Panc1 (cell line): ENCODE measurements at regions not wholly inside any gene's neighbourhood (a gene's known extent, or its start where the extent isn't known, plus 50 kb on each side); places are given as distances from the start of the nearest gene placed in this dataset.

ENCODE experiments used
- ATAC-seq: fragments of 200-7000 bp; cut with Tn5 transposase; 2 replicates; pipeline ENCODE4 v1.9.1; 2020; ENCODE audit warnings: mild to moderate bottlenecking, moderate library complexity
- BruUV-seq: library from RNA; stranded (reverse); fragments of 400-500 nt; replicated peaks from 2 replicates; lab custom pipeline; 2021; lab: Mats Ljungman, UMichigan
- CTCF ChIA-PET: fragments of 300-600 bp; sonication (Branson Sonifier 250); formaldehyde crosslinking; loops from one replicate; lab custom pipeline; 2022; ENCODE audit warnings: antibody characterized with exemption; lab: Charles Lee
- POLR2A ChIA-PET: fragments of 300-600 bp; sonication (Branson Sonifier 250); formaldehyde crosslinking; loops from one replicate; lab custom pipeline; 2022; ENCODE audit warnings: antibody characterized with exemption; lab: Charles Lee
- DNase-seq: peaks from one replicate; pipeline ENCODE4 v3.0.0-alpha.2; 2010; ENCODE audit warnings: low read depth, low spot score
- H3K27ac ChIP-seq: 2 replicates; pipeline ENCODE4 v1.5.1; 2011; ENCODE audit warnings: mild to moderate bottlenecking, low read length, inconsistent platforms
- H3K27me3 ChIP-seq: fragments of 200-500 bp; sonication (Bioruptor generic); 2 replicates; pipeline ENCODE4 v1.6.0; 2014; ENCODE audit warnings: low read length, inconsistent platforms; ENCODE audit not compliant: control insufficient read depth, insufficient read depth
- H3K36me3 ChIP-seq: fragments of 200-500 bp; sonication (Bioruptor generic); 2 replicates; pipeline ENCODE4 v1.5.1; 2014; ENCODE audit warnings: inconsistent platforms, mild to moderate bottlenecking, low read length, moderate library complexity; ENCODE audit not compliant: control insufficient read depth, insufficient read depth
- H3K4me1 ChIP-seq: 2 replicates; pipeline ENCODE4 v1.5.1; 2011; ENCODE audit warnings: inconsistent platforms, mild to moderate bottlenecking, low read length, moderate library complexity; ENCODE audit not compliant: control insufficient read depth, insufficient read depth
- H3K4me3 ChIP-seq, 2 experiments: 2 replicates each; pipeline ENCODE4 v1.5.1; 2011 to 2012; ENCODE audit warnings: low read depth in 2 of 2, low read length in 2 of 2, mild to moderate bottlenecking in 2 of 2, inconsistent platforms in 1 of 2, moderate library complexity in 1 of 2
- H3K9me3 ChIP-seq: fragments of 200-500 bp; sonication (Bioruptor generic); 2 replicates; pipeline ENCODE4 v1.5.1; 2014; ENCODE audit warnings: low read depth, mild to moderate bottlenecking, inconsistent platforms, low read length, moderate library complexity; ENCODE audit not compliant: control insufficient read depth, insufficient read depth
- CTCF ChIP-seq: fragments of 450-650 bp; IDR thresholded peaks from 2 replicates; pipeline ENCODE4 v1.5.1; 2017; ENCODE audit warnings: mild to moderate bottlenecking
- POLR2AphosphoS5 ChIP-seq: IDR thresholded peaks from 2 replicates; pipeline ENCODE4 v1.6.1; 2012; ENCODE audit warnings: mild to moderate bottlenecking, low read depth, low read length, moderate library complexity
- REST ChIP-seq, 2 experiments: IDR thresholded peaks; 2 replicates each; pipeline ENCODE4 v1.6.1; 2011 to 2012; ENCODE audit warnings: low read depth in 2 of 2, control low read depth in 1 of 2, low read length in 1 of 2, mild to moderate bottlenecking in 1 of 2, moderate library complexity in 1 of 2; ENCODE audit not compliant: insufficient read depth in 1 of 2
- SIN3A ChIP-seq: IDR thresholded peaks from 2 replicates; pipeline ENCODE4 v1.6.1; 2012; ENCODE audit warnings: low read depth, mild to moderate bottlenecking, low read length, moderate library complexity, borderline replicate concordance; ENCODE audit not compliant: insufficient read depth
- TCF7L2 ChIP-seq: IDR thresholded peaks from 2 replicates; pipeline ENCODE4 v1.6.1; 2011; ENCODE audit warnings: mild to moderate bottlenecking, low read depth, low read length, inconsistent platforms
- in situ Hi-C: cut with HindIII; loops from 2 replicates; pipeline ENCODE4 v1.10.0; 2016; ENCODE audit warnings: low sequenced_read_pairs, low pct_unique_long_range_greater_than_20kb
- intact Hi-C: fragments of 100-400 bp; cut with micrococcal nuclease; formaldehyde crosslinking; loops from one replicate; pipeline ENCODE4 v1.10.0; 2022; ENCODE audit not compliant: unreplicated experiment

GRCh38 chr14:30369502-30370180 lies 189.3 kb upstream of the G2E3 start:
- CTCF ChIA-PET = no interaction called here
- in situ Hi-C loops = no loop called here
- no peak for TF ChIP-seq CTCF
- no peak for TF ChIP-seq SIN3A
- TF ChIP-seq TCF7L2 = no peak
- TF ChIP-seq POLR2AphosphoS5 = no peak
- no peak for TF ChIP-seq REST (IDR thresholded peaks at IDR 0.05; ENCODE audit: insufficient read depth in 1 of 2, low read depth in 2 of 2, low read length in 1 of 2)

GRCh38 chr14:30373053-30373452 lies 185.9 kb upstream of the G2E3 start:
- in situ Hi-C loops (no loop called here), intact Hi-C loops (loop anchor here (10.0 kb wide), 1 partner anchor 152 kb away; no protein-coding TSS in a partner anchor)
- Histone ChIP-seq H3K36me3 (no peaks in the 10 kb centered on the region), H3K9me3 (no peaks in the 10 kb centered on the region), H3K4me3 (no peak overlapping the region), H3K27ac (no peak overlapping the region), H3K27me3 (no peaks in the 10 kb centered on the region), H3K4me1 (no peaks in the 10 kb centered on the region)
- POLR2A ChIA-PET = no interaction called here
- CTCF ChIA-PET = no interaction called here
- ATAC-seq = no peak
- DNase-seq = no peak
- TF ChIP-seq CTCF (no peak), POLR2AphosphoS5 (no peak)
- BruUV-seq = no TSS peak

More at GRCh38 chr14:30369502-30370180, 189.3 kb upstream of the G2E3 start:
- no peaks in the 10 kb centered on the region for H3K4me1 ChIP-seq
- DNase-seq = no peak
- no TSS peak for BruUV-seq
- no peak overlapping the region for H3K4me3 ChIP-seq
- H3K9me3 ChIP-seq = no peaks in the 10 kb centered on the region
- POLR2A ChIA-PET = no interaction called here
- H3K27ac ChIP-seq = no peak overlapping the region
- intact Hi-C loops = loop anchor here (10.0 kb wide), 1 partner anchor 155 kb away; no protein-coding TSS in a partner anchor
- no peaks in the 10 kb centered on the region for H3K36me3 ChIP-seq
- no peak for ATAC-seq
- no peaks in the 10 kb centered on the region for H3K27me3 ChIP-seq
